ENCODE measurements at regions not wholly inside any gene's neighbourhood (a gene's known extent, or its start where the extent isn't known, plus 50 kb on each side); places are given as distances from the start of the nearest gene placed in this dataset.

- TF ChIP-seq CTCF (IDR thresholded peaks at IDR 0.05) (no peak), POLR2A (IDR thresholded peaks at IDR 0.05) (no peak)
Measured at GRCh38 chr6:122040261-122040660, 359.2 kb upstream of the HSF2 start.

All from thyroid gland (tissue), 4 donors.